A673 (cell line): ENCODE measurements at regions not wholly inside any gene's neighbourhood (a gene's known extent, or its start where the extent isn't known, plus 50 kb on each side); places are given as distances from the start of the nearest gene placed in this dataset.

ENCODE experiments used
- BruUV-seq: library from RNA; stranded (reverse); fragments of 400-500 nt; replicated peaks from 2 replicates; lab custom pipeline; 2021; lab: Mats Ljungman, UMichigan
- CTCF ChIA-PET: fragments of 300-600 bp; sonication (Branson Sonifier 250); formaldehyde crosslinking; loops from one replicate; lab custom pipeline; 2022; ENCODE audit warnings: antibody characterized with exemption; lab: Charles Lee
- POLR2A ChIA-PET: fragments of 300-600 bp; sonication (Branson Sonifier 250); formaldehyde crosslinking; loops from one replicate; lab custom pipeline; 2022; ENCODE audit warnings: antibody characterized with exemption; ENCODE audit not compliant: low non-redundant PET; lab: Charles Lee
- DNase-seq: peaks from one replicate; pipeline ENCODE4 v3.0.0-alpha.2; 2015; ENCODE audit warnings: low spot score
- H3K27ac ChIP-seq: fragments of 200-600 bp; sonication (generic); 2 replicates; pipeline ENCODE4 v1.5.1; 2016; ENCODE audit warnings: mixed run types, low read depth, mild to moderate bottlenecking, mixed read lengths, antibody characterized with exemption, low read length; ENCODE audit not compliant: poor library complexity, severe bottlenecking
- H3K27me3 ChIP-seq: fragments of 200-600 bp; sonication (generic); replicated peaks from 2 replicates; pipeline ENCODE4 v1.6.1; 2017; ENCODE audit warnings: mixed run types, low read depth, mild to moderate bottlenecking, mixed read lengths, antibody characterized with exemption, low read length; ENCODE audit not compliant: insufficient read depth, poor library complexity
- H3K36me3 ChIP-seq: fragments of 200-600 bp; sonication (generic); 2 replicates; pipeline ENCODE4 v1.6.1; 2016; ENCODE audit warnings: mixed run types, mild to moderate bottlenecking, mixed read lengths, antibody characterized with exemption, low read length; ENCODE audit not compliant: insufficient read depth, poor library complexity, severe bottlenecking
- H3K4me1 ChIP-seq: fragments of 200-600 bp; sonication (generic); 2 replicates; pipeline ENCODE4 v1.6.1; 2017; ENCODE audit warnings: mixed run types, mild to moderate bottlenecking, mixed read lengths, antibody characterized with exemption, low read length; ENCODE audit not compliant: insufficient read depth, poor library complexity, severe bottlenecking
- H3K4me3 ChIP-seq: fragments of 200-600 bp; sonication (generic); 2 replicates; pipeline ENCODE4 v1.5.1; 2016; ENCODE audit warnings: low read depth, mixed run types, mild to moderate bottlenecking, mixed read lengths, low read length; ENCODE audit not compliant: poor library complexity, severe bottlenecking
- H3K9me3 ChIP-seq: fragments of 200-600 bp; sonication (generic); 2 replicates; pipeline ENCODE4 v1.6.1; 2016; ENCODE audit warnings: mixed run types, low read depth, mild to moderate bottlenecking, mixed read lengths, antibody characterized with exemption, low read length; ENCODE audit not compliant: poor library complexity, severe bottlenecking
- CTCF ChIP-seq: fragments of 300-800, 200-600 bp; sonication (generic); conservative IDR thresholded peaks from 2 replicates; pipeline ENCODE4 v1.5.1; 2017; ENCODE audit warnings: low read depth, mild to moderate bottlenecking, antibody characterized with exemption, low read length, moderate library complexity, mixed read lengths
- EZH2 ChIP-seq: fragments of 200-600 bp; sonication (generic); IDR thresholded peaks from 2 replicates; pipeline ENCODE4 v1.6.1; 2017; ENCODE audit warnings: borderline replicate concordance, low read depth, mild to moderate bottlenecking, mixed read lengths, antibody characterized with exemption, low read length; ENCODE audit not compliant: poor library complexity, severe bottlenecking
- intact Hi-C: fragments of 100-400 bp; cut with micrococcal nuclease; formaldehyde crosslinking; loops from one replicate; pipeline ENCODE4 v1.10.0; 2022; ENCODE audit not compliant: unreplicated experiment

- BruUV-seq: no TSS peak
These were observed 70.6 kb downstream of the VEGFA start for GRCh38 chr6:43840490-43841218.

GRCh38 chr6:43838276-43839036, 68.4 kb downstream of the VEGFA start:
- no peaks in the 10 kb centered on the region for H3K36me3 ChIP-seq
- peak; percentile 59 for TF ChIP-seq CTCF
- TF ChIP-seq EZH2: no peak
- ChIA-PET POLR2A (no interaction called here), CTCF (no interaction called here)
- H3K4me1 ChIP-seq: no peaks in the 10 kb centered on the region
- H3K27ac ChIP-seq: peak overlapping the region; percentile 27
- no peaks in the 10 kb centered on the region for H3K9me3 ChIP-seq
- intact Hi-C loops: no loop called here
- BruUV-seq: no TSS peak
- no peaks in the 10 kb centered on the region for H3K27me3 ChIP-seq
- DNase-seq: peak; percentile 59
- H3K4me3 ChIP-seq: no peak overlapping the region

More at GRCh38 chr6:43840490-43841218, 70.6 kb downstream of the VEGFA start:
- no peak for DNase-seq
- no peaks in the 10 kb centered on the region for H3K36me3 ChIP-seq
- intact Hi-C loops: no loop called here
- ChIA-PET POLR2A (interaction anchor here (0.7 kb wide), 1 partner anchor 168 kb away, joined by 3 read pairs; no protein-coding TSS in a partner anchor), CTCF (no interaction called here)
- TF ChIP-seq CTCF (no peak), EZH2 (no peak)
- H3K27me3 ChIP-seq: no peaks in the 10 kb centered on the region
- no peak overlapping the region for H3K27ac ChIP-seq
- H3K9me3 ChIP-seq: no peaks in the 10 kb centered on the region
- no peaks in the 10 kb centered on the region for H3K4me1 ChIP-seq
- H3K4me3 ChIP-seq: no peak overlapping the region

GRCh38 chr6:43837507-43837906, 67.5 kb downstream of the VEGFA start:
- no peak overlapping the region for H3K4me3 ChIP-seq
- BruUV-seq: no TSS peak
- no peaks in the 10 kb centered on the region for H3K4me1 ChIP-seq
- no peak for DNase-seq
- CTCF ChIA-PET: no interaction called here
- H3K36me3 ChIP-seq: no peaks in the 10 kb centered on the region
- intact Hi-C loops: no loop called here
- TF ChIP-seq CTCF (no peak), EZH2 (no peak)
- POLR2A ChIA-PET: no interaction called here
- no peak overlapping the region for H3K27ac ChIP-seq
- H3K9me3 ChIP-seq: no peaks in the 10 kb centered on the region
- H3K27me3 ChIP-seq: no peaks in the 10 kb centered on the region
